ENCODE measurements at regions not wholly inside any gene's neighbourhood (a gene's known extent, or its start where the extent isn't known, plus 50 kb on each side); places are given as distances from the start of the nearest gene placed in this dataset.

DNA sequence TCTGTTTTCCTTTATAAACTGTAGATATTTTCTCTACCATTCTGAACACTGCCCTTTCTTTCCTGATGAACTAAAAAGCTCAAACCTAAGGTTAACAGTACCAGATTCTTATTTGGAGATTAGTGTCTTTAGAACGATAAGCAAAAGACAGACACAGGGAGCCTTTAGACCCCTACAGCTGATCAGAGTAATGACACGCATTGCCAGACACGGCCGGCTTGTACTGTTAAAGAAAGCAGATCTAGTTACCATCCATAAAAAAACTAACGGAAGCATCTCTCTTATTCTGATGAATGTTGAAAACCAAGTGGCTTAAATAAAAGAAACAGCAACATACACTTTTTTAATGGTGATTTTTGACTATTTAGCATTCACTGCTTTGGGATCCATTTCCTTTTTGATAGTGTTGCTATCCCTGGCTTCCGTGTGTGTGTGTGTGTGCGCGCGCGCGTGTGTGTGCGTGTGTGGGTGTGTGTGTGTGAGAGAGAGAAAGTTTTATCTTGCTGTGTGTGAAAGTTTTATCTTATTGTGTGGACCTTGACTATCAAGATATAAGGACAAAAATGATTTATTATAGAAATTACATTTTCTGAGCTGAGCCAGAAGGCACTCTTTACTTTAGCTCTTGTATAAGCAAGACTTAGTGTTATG, 95.6 kb upstream of the SLC35B3 start:
- DNase-seq (ENCODE audit: low read depth) = no peak

DNA sequence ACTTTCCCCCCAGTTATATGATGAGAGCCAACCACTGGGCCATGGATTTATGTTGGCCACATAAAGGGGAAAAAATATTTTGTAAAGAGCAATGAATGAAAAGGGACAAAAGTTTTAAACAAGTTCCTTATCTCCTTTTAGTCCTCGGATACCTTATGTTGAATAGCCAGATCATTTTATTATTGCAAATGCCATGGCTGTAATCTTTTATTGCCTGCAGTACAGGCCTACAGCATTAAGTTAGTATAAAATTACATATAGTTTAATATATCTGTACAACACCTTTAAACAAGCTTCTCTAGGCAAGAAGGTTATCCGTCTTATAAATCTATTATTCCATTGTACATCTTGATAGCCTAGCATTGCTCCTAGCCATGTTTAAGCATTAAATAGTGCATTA, 93.9 kb upstream of the SLC35B3 start:
- no peak for DNase-seq (ENCODE audit: low read depth)

DNA sequence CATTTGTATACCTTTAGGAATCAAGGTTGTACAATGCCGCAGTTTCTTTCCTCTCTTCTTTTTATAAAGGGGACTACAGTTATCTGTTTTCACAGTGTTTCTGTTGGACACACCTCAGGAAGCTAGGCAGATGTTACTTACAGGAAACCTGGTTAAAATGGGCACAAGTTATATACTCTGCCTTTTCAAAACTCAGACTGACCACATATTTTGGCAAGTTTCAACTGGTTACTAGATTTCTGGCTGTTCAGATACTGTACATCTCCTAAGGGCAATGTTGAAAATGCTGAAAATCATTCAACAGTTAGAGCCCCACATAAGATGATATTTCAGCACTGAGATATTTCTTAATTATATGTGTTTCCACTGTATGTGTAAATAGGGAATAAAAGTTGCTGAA, 92.5 kb upstream of the SLC35B3 start:
- no peak for DNase-seq (ENCODE audit: low read depth)

DNA sequence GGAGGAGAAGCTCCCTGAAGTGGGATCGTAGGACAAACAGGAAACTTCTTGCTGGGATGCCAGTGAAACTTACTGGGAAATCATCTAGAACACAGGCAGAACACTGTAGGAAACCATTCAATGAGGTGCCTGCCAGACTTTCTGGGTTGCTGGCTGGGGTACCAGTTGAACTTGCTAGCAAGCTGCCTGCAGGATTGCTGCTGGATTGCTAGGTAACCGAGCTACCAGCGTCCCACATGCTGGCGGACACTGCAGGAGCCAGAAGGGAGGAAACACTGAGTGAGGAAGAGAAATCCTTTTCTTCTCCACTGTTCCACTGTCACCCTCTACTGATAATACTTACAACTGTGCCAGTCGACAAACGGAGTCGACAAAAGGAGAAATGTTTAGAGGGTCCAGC, 91.3 kb upstream of the SLC35B3 start:
- no peak for DNase-seq (ENCODE audit: low read depth)

DNA sequence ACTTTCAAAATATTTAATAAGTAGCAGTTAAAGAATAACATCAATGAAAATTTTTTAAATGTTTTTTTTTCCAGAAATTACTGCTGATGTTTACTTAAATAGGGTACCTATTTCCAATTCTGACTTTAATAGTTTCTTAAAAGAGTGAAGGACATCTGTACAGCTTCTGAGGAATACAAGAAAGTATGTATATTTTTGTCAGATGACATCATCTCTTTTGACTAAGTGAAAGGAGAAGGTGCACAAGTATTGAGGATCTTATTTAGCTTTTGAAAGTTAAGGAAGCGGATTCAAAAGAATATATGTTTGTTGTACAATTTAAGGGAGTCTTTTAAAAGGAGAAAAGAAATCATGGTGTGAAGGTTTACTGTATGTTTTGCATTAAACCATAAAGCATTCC, 90.0 kb upstream of the SLC35B3 start:
- no peak for DNase-seq (ENCODE audit: low read depth)

DNA sequence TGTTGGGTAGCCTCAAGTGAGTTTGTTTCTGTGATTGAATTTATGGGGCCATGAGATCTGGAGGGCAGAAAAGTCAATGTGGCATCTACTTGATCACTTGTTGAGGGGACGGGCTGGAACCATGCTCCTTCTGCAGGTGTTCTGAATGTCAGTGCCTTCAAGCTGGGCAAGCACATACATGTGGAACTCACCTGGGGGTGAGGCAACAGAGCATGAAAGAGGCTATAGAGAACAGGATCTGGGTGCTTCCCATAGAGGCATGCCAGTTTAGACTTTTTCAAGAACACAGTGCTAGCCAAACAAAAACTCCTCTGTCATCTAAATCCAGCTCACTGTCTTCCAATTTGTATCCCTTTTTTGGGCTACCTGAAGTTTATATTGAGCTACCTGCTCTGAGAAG, 77.8 kb upstream of the SLC35B3 start:
- DNase-seq (ENCODE audit: low read depth) = no peak

DNA sequence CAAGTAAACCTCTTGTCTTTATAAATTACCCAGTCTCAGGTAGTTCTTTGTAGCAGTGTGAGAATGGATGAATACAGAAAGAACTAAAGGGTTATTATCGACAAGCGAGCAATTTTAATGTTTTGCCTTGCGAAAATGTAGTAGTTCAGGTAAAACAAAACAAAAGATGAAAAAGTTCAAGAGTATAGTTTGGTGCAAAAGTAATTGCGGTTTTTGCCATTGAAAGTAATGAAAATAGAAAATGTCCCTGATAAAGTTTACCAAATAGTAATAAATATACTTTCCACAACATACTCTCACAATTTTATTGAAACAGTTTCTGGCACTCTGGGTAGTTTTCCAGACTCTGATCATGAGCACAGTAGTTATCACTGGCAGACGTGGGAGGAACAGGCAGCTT, 71.9 kb upstream of the SLC35B3 start:
- DNase-seq (ENCODE audit: low read depth) = no peak

DNA sequence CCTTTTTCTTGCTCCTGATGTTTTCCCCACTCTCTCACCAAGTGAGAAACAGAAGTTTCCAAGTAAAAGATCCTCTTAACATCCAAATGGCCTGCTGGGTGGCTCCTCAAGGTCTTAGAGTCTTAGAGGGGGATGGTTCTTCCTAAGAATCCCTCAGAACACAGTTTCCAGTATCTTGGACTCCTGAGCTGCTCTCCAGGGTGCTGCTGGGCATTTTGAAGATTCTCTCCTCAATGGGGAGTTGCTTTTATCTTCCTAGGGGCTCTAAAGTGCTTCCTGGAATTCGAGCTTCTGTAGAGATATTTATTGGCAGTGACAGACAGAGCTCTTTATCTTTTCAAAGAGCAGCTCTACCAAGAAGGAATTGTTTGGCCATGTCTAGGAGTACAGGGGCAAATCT, 70.8 kb upstream of the SLC35B3 start:
- no peak for DNase-seq (ENCODE audit: low read depth)

DNA sequence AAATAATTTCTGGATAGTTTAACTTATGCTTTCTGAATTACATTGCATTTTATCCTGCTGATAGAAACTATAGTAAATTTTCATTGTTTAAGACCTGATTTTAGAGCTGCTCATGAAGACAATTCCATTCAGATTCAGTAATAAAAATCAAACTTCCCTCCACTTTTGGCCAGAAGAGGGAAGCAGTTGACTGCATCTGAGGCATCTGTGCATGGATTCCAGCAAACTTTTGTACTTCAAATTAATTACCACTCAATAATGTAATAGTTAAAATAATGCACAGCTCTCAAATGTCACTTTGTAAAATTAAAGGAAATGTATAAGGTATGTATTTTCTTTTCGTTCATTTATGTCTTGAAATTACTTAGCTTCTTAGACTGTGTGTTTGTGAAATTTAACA, 64.2 kb upstream of the SLC35B3 start:
- peak; percentile 2 for DNase-seq (ENCODE audit: low read depth)

DNA sequence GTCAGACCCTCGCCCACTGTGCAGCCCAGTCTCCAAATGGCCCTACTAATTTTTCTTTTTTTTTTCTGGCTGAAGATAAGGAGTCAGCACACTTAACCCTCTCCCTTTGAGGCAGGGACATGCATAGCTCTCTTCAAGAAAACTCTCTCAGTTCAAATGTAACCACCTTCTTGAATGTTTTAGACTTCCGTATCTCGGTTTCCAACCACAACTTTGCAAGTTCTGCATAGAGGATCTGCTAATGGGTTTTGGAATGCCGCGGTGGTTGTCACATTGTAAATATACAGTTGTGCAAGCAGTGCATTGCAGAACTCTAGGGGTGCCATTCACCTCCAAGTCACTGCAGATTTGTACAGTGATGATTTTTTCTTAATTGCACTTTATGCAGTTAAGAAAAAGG, 59.4 kb upstream of the SLC35B3 start:
- no peak for DNase-seq (ENCODE audit: low read depth)

DNA sequence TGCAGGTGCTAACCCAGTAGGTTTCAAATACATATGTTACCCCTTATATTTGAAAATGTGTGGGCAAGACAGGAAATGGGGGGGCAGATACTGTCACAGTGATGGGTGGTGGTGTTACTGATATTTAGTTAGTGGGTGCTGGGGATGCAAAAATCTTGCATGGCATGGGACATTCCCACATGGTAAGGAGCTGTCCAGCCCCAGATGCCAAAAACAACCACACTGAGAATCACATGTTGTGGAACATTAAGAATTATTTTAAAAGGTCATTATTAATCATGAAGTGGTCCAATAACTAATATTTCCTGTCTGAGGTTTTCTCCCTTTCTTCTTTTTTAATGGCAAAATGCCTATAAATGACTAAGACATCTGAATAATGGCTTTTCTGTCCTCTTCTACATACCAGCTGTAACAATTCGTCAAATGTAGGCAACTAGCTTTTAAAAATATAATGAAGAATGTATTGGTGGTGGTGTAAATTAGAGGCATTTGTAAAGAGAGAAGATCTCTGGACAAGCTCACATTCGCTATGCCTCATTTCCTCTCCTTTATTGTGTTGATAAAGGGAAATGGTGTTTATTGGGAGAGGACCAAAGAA, 57.3 kb upstream of the SLC35B3 start:
- DNase-seq (ENCODE audit: low read depth) = no peak
